ENCODE measurements at regions not wholly inside any gene's neighbourhood (a gene's known extent, or its start where the extent isn't known, plus 50 kb on each side); places are given as distances from the start of the nearest gene placed in this dataset.
A peak's percentile ranks its signal among the peaks of the same experiment; 100 is the strongest.

DNA sequence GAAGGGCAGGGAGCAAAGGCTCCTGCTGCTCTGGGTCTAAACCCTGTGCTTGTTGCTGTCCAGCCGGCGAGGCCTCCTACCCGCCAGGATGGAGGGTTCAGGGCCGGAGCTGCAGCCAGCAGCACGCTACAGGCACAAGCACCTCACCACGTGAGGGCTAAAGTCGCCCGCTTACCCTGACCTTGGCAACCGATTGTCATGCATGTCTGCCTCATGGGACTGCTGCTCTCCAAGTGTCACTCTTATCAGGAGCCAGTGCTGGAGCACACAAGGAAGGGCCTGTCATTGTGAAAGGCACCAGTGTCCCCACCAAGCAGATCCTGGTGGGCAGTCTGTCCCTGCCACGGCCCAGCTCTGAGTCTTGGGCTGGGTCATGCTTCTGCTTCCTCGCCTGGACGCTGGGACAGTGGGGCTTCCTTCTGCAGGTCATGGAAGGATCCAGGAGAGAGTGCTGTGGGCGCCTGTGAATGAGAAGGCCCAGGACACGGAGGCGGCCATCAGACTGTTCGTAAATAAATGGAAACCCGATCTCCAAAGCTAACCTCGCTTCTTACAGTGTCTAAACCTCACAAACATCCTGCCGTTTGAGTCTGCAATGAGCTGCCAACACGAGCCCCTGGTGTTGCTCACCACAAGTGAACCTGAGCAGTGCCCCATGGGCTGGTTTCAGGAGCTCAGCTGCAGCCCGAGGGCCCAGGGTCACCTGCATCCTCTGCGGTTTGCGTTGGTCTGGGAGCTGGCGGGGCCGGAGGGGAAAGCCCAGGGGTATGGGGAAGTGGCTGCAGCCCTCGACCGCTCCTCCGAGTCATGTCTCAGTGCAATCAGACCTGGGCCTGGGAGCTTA is 58.2 kb upstream of the RXRA start (continued):
- TF ChIP-seq NR2C1 (IDR thresholded peaks at IDR 0.05) (no peak), SREBF1 (IDR thresholded peaks at IDR 0.05; ENCODE audit: low read length) (no peak), KDM1A (IDR thresholded peaks at IDR 0.05; ENCODE audit: borderline replicate concordance) (no peak), NR2F1 (conservative IDR thresholded peaks at IDR 0.05) (peak; percentile 77), TCF12 (IDR thresholded peaks at IDR 0.05; ENCODE audit: low read depth, low read length) (peak; percentile 80), DPF2 (IDR thresholded peaks at IDR 0.05) (0 out of 2 replicates have a peak, but pooled peaks have one; percentile 57), BHLHE40 (IDR thresholded peaks at IDR 0.05; ENCODE audit: borderline replicate concordance in 1 of 2, low read depth in 2 of 2, low read length in 1 of 2) (peak; percentile 51 to 80; a peak in 3 of 4 replicates), IKZF1 (conservative IDR thresholded peaks at IDR 0.05) (peak; percentile 68), RUNX3 (IDR thresholded peaks at IDR 0.05; ENCODE audit: low read length) (peak; percentile 72), ZNF217 (IDR thresholded peaks at IDR 0.05) (no peak), POLR2AphosphoS5 (IDR thresholded peaks at IDR 0.05; ENCODE audit: low read length) (no peak), TCF3 (IDR thresholded peaks at IDR 0.05; ENCODE audit: borderline replicate concordance, insufficient read depth, low read depth, low read length) (peak; percentile 64; the same call in 1 of the 2 replicates), IKZF2 (IDR thresholded peaks at IDR 0.05) (peak in 1 of 2 experiments; percentile 57; a peak in 2 of 4 replicates)
- TF ChIP-seq, protein P1, sequence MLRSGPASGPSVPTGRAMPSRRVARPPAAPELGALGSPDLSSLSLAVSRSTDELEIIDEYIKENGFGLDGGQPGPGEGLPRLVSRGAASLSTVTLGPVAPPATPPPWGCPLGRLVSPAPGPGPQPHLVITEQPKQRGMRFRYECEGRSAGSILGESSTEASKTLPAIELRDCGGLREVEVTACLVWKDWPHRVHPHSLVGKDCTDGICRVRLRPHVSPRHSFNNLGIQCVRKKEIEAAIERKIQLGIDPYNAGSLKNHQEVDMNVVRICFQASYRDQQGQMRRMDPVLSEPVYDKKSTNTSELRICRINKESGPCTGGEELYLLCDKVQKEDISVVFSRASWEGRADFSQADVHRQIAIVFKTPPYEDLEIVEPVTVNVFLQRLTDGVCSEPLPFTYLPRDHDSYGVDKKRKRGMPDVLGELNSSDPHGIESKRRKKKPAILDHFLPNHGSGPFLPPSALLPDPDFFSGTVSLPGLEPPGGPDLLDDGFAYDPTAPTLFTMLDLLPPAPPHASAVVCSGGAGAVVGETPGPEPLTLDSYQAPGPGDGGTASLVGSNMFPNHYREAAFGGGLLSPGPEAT (IDR thresholded peaks at IDR 0.05; ENCODE audit: low read depth) = no peak
- TF ChIP-seq, protein P2, sequence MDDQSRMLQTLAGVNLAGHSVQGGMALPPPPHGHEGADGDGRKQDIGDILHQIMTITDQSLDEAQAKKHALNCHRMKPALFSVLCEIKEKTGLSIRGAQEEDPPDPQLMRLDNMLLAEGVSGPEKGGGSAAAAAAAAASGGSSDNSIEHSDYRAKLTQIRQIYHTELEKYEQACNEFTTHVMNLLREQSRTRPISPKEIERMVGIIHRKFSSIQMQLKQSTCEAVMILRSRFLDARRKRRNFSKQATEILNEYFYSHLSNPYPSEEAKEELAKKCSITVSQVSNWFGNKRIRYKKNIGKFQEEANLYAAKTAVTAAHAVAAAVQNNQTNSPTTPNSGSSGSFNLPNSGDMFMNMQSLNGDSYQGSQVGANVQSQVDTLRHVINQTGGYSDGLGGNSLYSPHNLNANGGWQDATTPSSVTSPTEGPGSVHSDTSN (IDR thresholded peaks at IDR 0.05; ENCODE audit: insufficient replicate concordance, low read depth, low read length) = no peak

Data from GM12878 (cell line).